Mesodermal cell (in vitro differentiated cells): ENCODE measurements at regions not wholly inside any gene's neighbourhood (a gene's known extent, or its start where the extent isn't known, plus 50 kb on each side); places are given as distances from the start of the nearest gene placed in this dataset.

ENCODE experiments used
- H3K27ac ChIP-seq: 2 replicates; pipeline ENCODE4 v1.7.0; 2013; ENCODE audit warnings: mild to moderate bottlenecking, low read depth, low read length, moderate library complexity; ENCODE audit not compliant: severe bottlenecking
- H3K36me3 ChIP-seq: 2 replicates; pipeline ENCODE4 v1.7.1; 2013; ENCODE audit warnings: mild to moderate bottlenecking, low read length, moderate library complexity; ENCODE audit not compliant: control insufficient read depth, insufficient read depth
- H3K4me1 ChIP-seq: one replicate; pipeline ENCODE4 v1.7.1; 2013; ENCODE audit warnings: mild to moderate bottlenecking, low read length; ENCODE audit not compliant: insufficient read depth, control insufficient read depth, poor library complexity, severe bottlenecking
- H3K4me3 ChIP-seq: 2 replicates; pipeline ENCODE4 v1.7.0; 2013; ENCODE audit warnings: low read length, control low read depth, mild to moderate bottlenecking; ENCODE audit not compliant: insufficient read depth, poor library complexity, severe bottlenecking; ENCODE audit errors: extremely low read depth
- H3K9me3 ChIP-seq: 2 replicates; pipeline ENCODE4 v1.7.1; 2013; ENCODE audit warnings: mild to moderate bottlenecking, low read length, moderate library complexity; ENCODE audit not compliant: control insufficient read depth
- WGBS, 2 experiments: methylation state at CpG; one replicate each; pipeline ENCODE4 v1.1.5; 2013; ENCODE audit warnings: missing lambda C conversion rate in 2 of 2; ENCODE audit not compliant: insufficient coverage in 2 of 2; 5-methylcytosine and 5-hydroxymethylcytosine counted together

GRCh38 chr16:26802440-26802839 lies 264.3 kb upstream of the C16orf82 start:
- H3K4me3 ChIP-seq: no peak overlapping the region
- H3K27ac ChIP-seq: no peak overlapping the region
- H3K9me3 ChIP-seq: no peaks in the 10 kb centered on the region
- no peaks in the 10 kb centered on the region for H3K36me3 ChIP-seq
- no peaks in the 10 kb centered on the region for H3K4me1 ChIP-seq
- whole genome bisulfite sequencing, 2 experiments: 69 to 79% methylated on average over 2 of the region's 4 CpGs

GRCh38 chr16:26802965-26803364 lies 263.8 kb upstream of the C16orf82 start:
- no peak overlapping the region for H3K4me3 ChIP-seq
- H3K27ac ChIP-seq: no peak overlapping the region
- H3K36me3 ChIP-seq: no peaks in the 10 kb centered on the region
- H3K9me3 ChIP-seq: no peaks in the 10 kb centered on the region
- H3K4me1 ChIP-seq: no peaks in the 10 kb centered on the region

- WGBS, 2 experiments: 64 to 81% methylated on average over 2 to 6 of the region's 6 CpGs
These were observed 260.1 kb upstream of the C16orf82 start for GRCh38 chr16:26806657-26807056.

GRCh38 chr16:26809461-26809860 lies 257.3 kb upstream of the C16orf82 start:
- Histone ChIP-seq H3K4me1 (no peaks in the 10 kb centered on the region), H3K27ac (no peak overlapping the region), H3K36me3 (no peaks in the 10 kb centered on the region), H3K4me3 (no peak overlapping the region), H3K9me3 (peaks cover 6% of the 10 kb centered on the region)
- 52 to 72% methylated on average over 2 of the region's 2 CpGs for WGBS, 2 experiments

More at GRCh38 chr16:26806657-26807056, 260.1 kb upstream of the C16orf82 start:
- Histone ChIP-seq H3K4me3 (no peak overlapping the region), H3K4me1 (no peaks in the 10 kb centered on the region), H3K36me3 (no peaks in the 10 kb centered on the region), H3K9me3 (no peaks in the 10 kb centered on the region), H3K27ac (no peak overlapping the region)

- Histone ChIP-seq H3K4me1 (no peaks in the 10 kb centered on the region), H3K9me3 (peaks cover 6% of the 10 kb centered on the region), H3K36me3 (no peaks in the 10 kb centered on the region), H3K4me3 (no peak overlapping the region), H3K27ac (no peak overlapping the region)
- 82 to 85% methylated on average over 7 of the region's 7 CpGs for WGBS, 2 experiments
These were observed 250.5 kb upstream of the C16orf82 start for GRCh38 chr16:26816266-26816665.

- WGBS, 2 experiments: 82 to 86% methylated on average over 20 of the region's 21 CpGs
- no peaks in the 10 kb centered on the region for H3K36me3 ChIP-seq
- peaks cover 6% of the 10 kb centered on the region for H3K9me3 ChIP-seq
- H3K27ac ChIP-seq: no peak overlapping the region
- no peak overlapping the region for H3K4me3 ChIP-seq
- H3K4me1 ChIP-seq: no peaks in the 10 kb centered on the region
These were observed 249.7 kb upstream of the C16orf82 start for GRCh38 chr16:26816885-26817571.

GRCh38 chr16:26818393-26818792 lies 248.3 kb upstream of the C16orf82 start:
- WGBS, 2 experiments: no CpG with 5 or more reads among the region's 2 CpGs
- Histone ChIP-seq H3K4me1 (no peaks in the 10 kb centered on the region), H3K36me3 (no peaks in the 10 kb centered on the region), H3K27ac (no peak overlapping the region), H3K4me3 (no peak overlapping the region), H3K9me3 (no peaks in the 10 kb centered on the region)

- no peaks in the 10 kb centered on the region for H3K9me3 ChIP-seq
- H3K4me1 ChIP-seq: no peaks in the 10 kb centered on the region
- H3K27ac ChIP-seq: no peak overlapping the region
- no peaks in the 10 kb centered on the region for H3K36me3 ChIP-seq
- no peak overlapping the region for H3K4me3 ChIP-seq
- WGBS, 2 experiments: 86 to 97% methylated on average over 6 to 7 of the region's 9 CpGs
These were observed 242.3 kb upstream of the C16orf82 start for GRCh38 chr16:26824469-26824868.

- H3K36me3 ChIP-seq: no peaks in the 10 kb centered on the region
- H3K4me3 ChIP-seq: no peak overlapping the region
- no peaks in the 10 kb centered on the region for H3K4me1 ChIP-seq
- H3K9me3 ChIP-seq: no peaks in the 10 kb centered on the region
- 76 to 80% methylated on average over 3 of the region's 4 CpGs for WGBS, 2 experiments
- H3K27ac ChIP-seq: no peak overlapping the region
These were observed 240.2 kb upstream of the C16orf82 start for GRCh38 chr16:26826500-26826899.

- WGBS, 2 experiments: 86 to 95% methylated on average over 3 of the region's 4 CpGs
- H3K27ac ChIP-seq: no peak overlapping the region
These were observed 239.3 kb upstream of the C16orf82 start for GRCh38 chr16:26827386-26827785.

GRCh38 chr16:26830428-26831127 lies 236.1 kb upstream of the C16orf82 start:
- H3K27ac ChIP-seq: no peak overlapping the region
- WGBS, 2 experiments: 61 to 67% methylated on average over 3 to 4 of the region's 5 CpGs
- H3K9me3 ChIP-seq: no peaks in the 10 kb centered on the region
- H3K4me3 ChIP-seq: no peak overlapping the region
- H3K36me3 ChIP-seq: no peaks in the 10 kb centered on the region
- no peaks in the 10 kb centered on the region for H3K4me1 ChIP-seq

More at GRCh38 chr16:26827386-26827785, 239.3 kb upstream of the C16orf82 start:
- H3K9me3 ChIP-seq: no peaks in the 10 kb centered on the region
- no peaks in the 10 kb centered on the region for H3K4me1 ChIP-seq
- no peak overlapping the region for H3K4me3 ChIP-seq
- no peaks in the 10 kb centered on the region for H3K36me3 ChIP-seq
